Left lung (tissue), 4 donors: ENCODE measurements at regions not wholly inside any gene's neighbourhood (a gene's known extent, or its start where the extent isn't known, plus 50 kb on each side); places are given as distances from the start of the nearest gene placed in this dataset.

ENCODE experiments used
- ATAC-seq: fragments of 200-7000 bp; cut with Tn5 transposase; one replicate; pipeline ENCODE4 v1.9.1; 2020; ENCODE audit warnings: moderate library complexity
- DNase-seq, 4 donors: peaks; one replicate each; pipeline ENCODE4 v3.0.0-alpha.2; 2013 to 2020
- H3K27ac ChIP-seq, 2 donors: fragments of 200-600 bp; sonication (generic) in 1 of 2; one replicate each; pipeline versions ENCODE4 v1.5.0 to v1.8.0; 2020 to 2021
- H3K27me3 ChIP-seq, 2 donors: fragments of 200-600 bp; sonication (generic) in 1 of 2; one replicate each; pipeline versions ENCODE4 v1.5.0 to v1.8.0; 2020 to 2021
- H3K36me3 ChIP-seq, 2 donors: fragments of 200-600 bp; sonication (generic) in 1 of 2; one replicate each; pipeline versions ENCODE4 v1.5.0 to v1.8.0; 2020 to 2021
- H3K4me1 ChIP-seq, 2 donors: fragments of 200-600 bp; one replicate each; pipeline ENCODE4 v1.8.0; 2021
- H3K4me3 ChIP-seq, 2 donors: fragments of 200-600 bp; sonication (generic) in 1 of 2; one replicate each; pipeline versions ENCODE4 v1.5.0 to v1.8.0; 2020 to 2021; ENCODE audit warnings: mild to moderate bottlenecking in 1 of 2
- H3K9me3 ChIP-seq, 2 donors: fragments of 200-600 bp; sonication (generic) in 1 of 2; one replicate each; pipeline versions ENCODE4 v1.5.0 to v1.8.0; 2020 to 2021
- intact Hi-C, 2 donors: fragments of 100-400 bp; cut with DNase I; formaldehyde crosslinking; loops; one replicate each; pipeline versions ENCODE4 v1.11.2 to v1.14.2; 2022
- TF ChIP-seq, protein P1 (sequence below), 2 donors: fragments of 200-600 bp; sonication (generic) in 1 of 2; IDR thresholded peaks; one replicate each; pipeline versions ENCODE4 v1.5.0 to v1.8.0; 2021; ENCODE audit warnings: antibody characterized with exemption in 2 of 2
- donor health status: DM: no; HTN: yes; CAD: no.
- donor health status: DM: no; HTN: no; CAD: no.

GRCh38 chr20:16940701-16941100 is 192.5 kb downstream of the OTOR start:
- Histone ChIP-seq H3K9me3 (no peaks in the 10 kb centered on the region), H3K27ac (no peak overlapping the region), H3K4me1 (no peaks in the 10 kb centered on the region), H3K4me3 (no peak overlapping the region), H3K27me3 (no peaks in the 10 kb centered on the region), H3K36me3 (no peaks in the 10 kb centered on the region)
- DNase-seq (no peak), ATAC-seq (no peak)
- intact Hi-C loops, result no loop called here
- TF ChIP-seq, protein P1, sequence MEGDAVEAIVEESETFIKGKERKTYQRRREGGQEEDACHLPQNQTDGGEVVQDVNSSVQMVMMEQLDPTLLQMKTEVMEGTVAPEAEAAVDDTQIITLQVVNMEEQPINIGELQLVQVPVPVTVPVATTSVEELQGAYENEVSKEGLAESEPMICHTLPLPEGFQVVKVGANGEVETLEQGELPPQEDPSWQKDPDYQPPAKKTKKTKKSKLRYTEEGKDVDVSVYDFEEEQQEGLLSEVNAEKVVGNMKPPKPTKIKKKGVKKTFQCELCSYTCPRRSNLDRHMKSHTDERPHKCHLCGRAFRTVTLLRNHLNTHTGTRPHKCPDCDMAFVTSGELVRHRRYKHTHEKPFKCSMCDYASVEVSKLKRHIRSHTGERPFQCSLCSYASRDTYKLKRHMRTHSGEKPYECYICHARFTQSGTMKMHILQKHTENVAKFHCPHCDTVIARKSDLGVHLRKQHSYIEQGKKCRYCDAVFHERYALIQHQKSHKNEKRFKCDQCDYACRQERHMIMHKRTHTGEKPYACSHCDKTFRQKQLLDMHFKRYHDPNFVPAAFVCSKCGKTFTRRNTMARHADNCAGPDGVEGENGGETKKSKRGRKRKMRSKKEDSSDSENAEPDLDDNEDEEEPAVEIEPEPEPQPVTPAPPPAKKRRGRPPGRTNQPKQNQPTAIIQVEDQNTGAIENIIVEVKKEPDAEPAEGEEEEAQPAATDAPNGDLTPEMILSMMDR (IDR thresholded peaks at IDR 0.05), result no peak

GRCh38 chr20:16942051-16942450 is 193.9 kb downstream of the OTOR start:
- Histone ChIP-seq H3K36me3 (no peaks in the 10 kb centered on the region), H3K4me1 (no peaks in the 10 kb centered on the region), H3K9me3 (no peaks in the 10 kb centered on the region), H3K27me3 (no peaks in the 10 kb centered on the region), H3K27ac (no peak overlapping the region), H3K4me3 (no peak overlapping the region)
- DNase-seq (no peak), ATAC-seq (no peak)
- intact Hi-C loops, result no loop called here
- TF ChIP-seq, protein P1 (IDR thresholded peaks at IDR 0.05), result no peak

- Histone ChIP-seq H3K36me3 (no peaks in the 10 kb centered on the region), H3K4me1 (no peaks in the 10 kb centered on the region), H3K27me3 (no peaks in the 10 kb centered on the region), H3K27ac (no peak overlapping the region), H3K9me3 (no peaks in the 10 kb centered on the region), H3K4me3 (no peak overlapping the region)
- intact Hi-C loops, result no loop called here
- TF ChIP-seq, protein P1 (IDR thresholded peaks at IDR 0.05), result no peak
- DNase-seq, result peak in 1 of 4 donors; percentile 3
- ATAC-seq, result peak; percentile 60
Measured at GRCh38 chr20:16942756-16943155, 194.6 kb downstream of the OTOR start.

GRCh38 chr20:16944745-16945144 is 196.6 kb downstream of the OTOR start:
- Histone ChIP-seq H3K36me3 (no peaks in the 10 kb centered on the region), H3K27ac (no peak overlapping the region), H3K27me3 (no peaks in the 10 kb centered on the region), H3K4me1 (no peaks in the 10 kb centered on the region), H3K4me3 (no peak overlapping the region), H3K9me3 (peaks cover 0 to 8% of the 10 kb centered on the region in 2 donors)
- no peak for DNase-seq
- TF ChIP-seq, protein P1 (IDR thresholded peaks at IDR 0.05), result no peak
- intact Hi-C loops, result no loop called here
- no peak for ATAC-seq

DNA sequence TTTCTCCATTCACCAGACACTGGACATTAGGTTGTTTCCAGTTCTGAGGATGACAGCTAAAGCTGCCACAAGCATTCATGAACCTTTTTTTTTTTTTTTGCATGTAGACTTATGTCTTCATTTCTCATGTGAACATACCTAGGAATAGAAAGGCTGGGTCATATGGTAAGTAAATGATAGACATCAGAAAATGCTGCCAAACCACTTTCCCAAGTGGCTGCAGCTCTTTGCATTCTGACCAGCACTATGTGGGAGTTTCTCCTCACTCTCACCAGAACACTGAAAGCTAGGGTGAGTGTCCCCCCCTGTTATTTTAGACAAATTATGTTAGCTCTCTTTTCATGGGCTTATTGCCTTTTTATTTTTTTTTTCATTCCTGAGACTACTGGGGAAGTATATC is 197.5 kb downstream of the OTOR start:
- no peak overlapping the region for H3K4me3 ChIP-seq
- H3K27me3 ChIP-seq, result no peaks in the 10 kb centered on the region
- H3K9me3 ChIP-seq, result peaks cover 0 to 12% of the 10 kb centered on the region in 2 donors
- H3K36me3 ChIP-seq, result no peaks in the 10 kb centered on the region
- no peaks in the 10 kb centered on the region for H3K4me1 ChIP-seq
- ATAC-seq (peak; percentile 56), DNase-seq (peak in 1 of 4 donors; percentile 10)
- TF ChIP-seq, protein P1 (IDR thresholded peaks at IDR 0.05), result no peak
- H3K27ac ChIP-seq, result no peak overlapping the region
- intact Hi-C loops, result no loop called here
